ENCODE measurements at regions not wholly inside any gene's neighbourhood (a gene's known extent, or its start where the extent isn't known, plus 50 kb on each side); places are given as distances from the start of the nearest gene placed in this dataset.

GRCh38 chr13:73974051-73974450, 160.2 kb downstream of the KLF12 start:
- H3K4me1 ChIP-seq: no peaks in the 10 kb centered on the region
- H3K79me2 ChIP-seq: no peaks in the 10 kb centered on the region
- no peak overlapping the region for H3K4me3 ChIP-seq (ENCODE audit: low read depth, low read length)
- H3K27me3 ChIP-seq (ENCODE audit: control insufficient read depth, insufficient read depth, low read length): no peaks in the 10 kb centered on the region
- no peaks in the 10 kb centered on the region for H3K9me3 ChIP-seq (ENCODE audit: control insufficient read depth, low read length)
- H2AFZ ChIP-seq: no peak overlapping the region
- H3K36me3 ChIP-seq (ENCODE audit: control insufficient read depth, insufficient read depth, low read length): no peaks in the 10 kb centered on the region
- H3K27ac ChIP-seq: no peak overlapping the region
- H3K4me2 ChIP-seq (ENCODE audit: low read length): no peak overlapping the region
- no peak for TF ChIP-seq CTCF (IDR thresholded peaks at IDR 0.05)
- H3K9ac ChIP-seq: no peak overlapping the region

GRCh38 chr13:73973156-73973555, 161.0 kb downstream of the KLF12 start:
- Histone ChIP-seq H3K4me1 (no peaks in the 10 kb centered on the region), H3K79me2 (no peaks in the 10 kb centered on the region)

GRCh38 chr13:73972545-73972944, 161.7 kb downstream of the KLF12 start:
- no peaks in the 10 kb centered on the region for H3K9me3 ChIP-seq (ENCODE audit: control insufficient read depth, low read length)
- H3K4me2 ChIP-seq (ENCODE audit: low read length): no peak overlapping the region
- H3K36me3 ChIP-seq (ENCODE audit: control insufficient read depth, insufficient read depth, low read length): no peaks in the 10 kb centered on the region
- no peaks in the 10 kb centered on the region for H3K27me3 ChIP-seq (ENCODE audit: control insufficient read depth, insufficient read depth, low read length)
- no peak overlapping the region for H3K27ac ChIP-seq
- H3K4me3 ChIP-seq (ENCODE audit: low read depth, low read length): no peak overlapping the region
- H3K4me1 ChIP-seq: no peaks in the 10 kb centered on the region
- TF ChIP-seq CTCF (IDR thresholded peaks at IDR 0.05): no peak
- H3K79me2 ChIP-seq: no peaks in the 10 kb centered on the region
- no peak overlapping the region for H3K9ac ChIP-seq
- H2AFZ ChIP-seq: no peak overlapping the region

More at GRCh38 chr13:73973156-73973555, 161.0 kb downstream of the KLF12 start:
- Histone ChIP-seq H3K9me3 (ENCODE audit: control insufficient read depth, low read length) (no peaks in the 10 kb centered on the region), H3K27me3 (ENCODE audit: control insufficient read depth, insufficient read depth, low read length) (no peaks in the 10 kb centered on the region), H3K4me2 (ENCODE audit: low read length) (no peak overlapping the region), H3K36me3 (ENCODE audit: control insufficient read depth, insufficient read depth, low read length) (no peaks in the 10 kb centered on the region), H2AFZ (no peak overlapping the region), H3K9ac (no peak overlapping the region), H3K4me3 (ENCODE audit: low read depth, low read length) (no peak overlapping the region), H3K27ac (no peak overlapping the region)
- no peak for TF ChIP-seq CTCF (IDR thresholded peaks at IDR 0.05)

GRCh38 chr13:73971481-73971880, 162.7 kb downstream of the KLF12 start:
- Histone ChIP-seq H3K9ac (no peak overlapping the region), H3K4me3 (ENCODE audit: low read depth, low read length) (no peak overlapping the region), H3K4me1 (no peaks in the 10 kb centered on the region), H2AFZ (no peak overlapping the region), H3K36me3 (ENCODE audit: control insufficient read depth, insufficient read depth, low read length) (no peaks in the 10 kb centered on the region), H3K4me2 (ENCODE audit: low read length) (no peak overlapping the region), H3K79me2 (no peaks in the 10 kb centered on the region), H3K9me3 (ENCODE audit: control insufficient read depth, low read length) (no peaks in the 10 kb centered on the region), H3K27me3 (ENCODE audit: control insufficient read depth, insufficient read depth, low read length) (no peaks in the 10 kb centered on the region), H3K27ac (no peak overlapping the region)
- no peak for TF ChIP-seq CTCF (IDR thresholded peaks at IDR 0.05)

- no peaks in the 10 kb centered on the region for H3K79me2 ChIP-seq
- H3K4me1 ChIP-seq: no peaks in the 10 kb centered on the region
- H3K9me3 ChIP-seq (ENCODE audit: control insufficient read depth, low read length): no peaks in the 10 kb centered on the region
- no peak overlapping the region for H3K27ac ChIP-seq
- H3K27me3 ChIP-seq (ENCODE audit: control insufficient read depth, insufficient read depth, low read length): no peaks in the 10 kb centered on the region
- H2AFZ ChIP-seq: no peak overlapping the region
- no peak overlapping the region for H3K4me3 ChIP-seq (ENCODE audit: low read depth, low read length)
- H3K9ac ChIP-seq: no peak overlapping the region
- no peak for TF ChIP-seq CTCF (IDR thresholded peaks at IDR 0.05)
- no peaks in the 10 kb centered on the region for H3K36me3 ChIP-seq (ENCODE audit: control insufficient read depth, insufficient read depth, low read length)
- H3K4me2 ChIP-seq (ENCODE audit: low read length): no peak overlapping the region
These were observed 163.7 kb downstream of the KLF12 start for GRCh38 chr13:73970421-73971055.
